GM13977 (cell line): ENCODE measurements at regions not wholly inside any gene's neighbourhood (a gene's known extent, or its start where the extent isn't known, plus 50 kb on each side); places are given as distances from the start of the nearest gene placed in this dataset.
"Not testable (repeated sequence)": the region's sequence is repeated elsewhere in the genome, so short reads cannot be mapped to it uniquely, and the experiment has no call there.

ENCODE experiments used
- DNase-seq: peaks from one replicate; pipeline ENCODE4 v3.0.0; 2012; ENCODE audit warnings: low spot score
- CTCF ChIP-seq: IDR thresholded peaks from 2 replicates; pipeline ENCODE4 v1.5.1; 2012; ENCODE audit warnings: mild to moderate bottlenecking, control low read depth; ENCODE audit not compliant: insufficient read depth; ENCODE audit errors: extremely low read depth, missing control alignments
- in situ Hi-C: fragments of 300-500 bp; cut with MboI; formaldehyde crosslinking; loops from one replicate; pipeline ENCODE4 v1.12.0; 2022; ENCODE audit warnings: low sequenced_read_pairs, low pct_unique_long_range_greater_than_20kb, mixed read lengths, inconsistent platforms; ENCODE audit not compliant: unreplicated experiment

GRCh38 chr7:8829100-8829499, 395.7 kb downstream of the NXPH1 start:
- in situ Hi-C loops = no loop called here
- no peak for DNase-seq
- no peak for TF ChIP-seq CTCF

GRCh38 chr7:8831376-8831775, 398.0 kb downstream of the NXPH1 start:
- in situ Hi-C loops = no loop called here
- no peak for DNase-seq
- TF ChIP-seq CTCF = no peak

GRCh38 chr7:8833355-8833754, 399.9 kb downstream of the NXPH1 start:
- in situ Hi-C loops = no loop called here
- no peak for DNase-seq
- no peak for TF ChIP-seq CTCF

- in situ Hi-C loops = no loop called here
- no peak for DNase-seq
- no peak for TF ChIP-seq CTCF
These were observed 407.8 kb downstream of the NXPH1 start for GRCh38 chr7:8841171-8841570.

GRCh38 chr7:8871716-8872115, 438.3 kb downstream of the NXPH1 start:
- in situ Hi-C loops = no loop called here

GRCh38 chr7:8881916-8882315, 448.5 kb downstream of the NXPH1 start:
- no peak for TF ChIP-seq CTCF
- DNase-seq = no peak
- in situ Hi-C loops = no loop called here

More at GRCh38 chr7:8871716-8872115, 438.3 kb downstream of the NXPH1 start:
- no peak for TF ChIP-seq CTCF
- DNase-seq = no peak

GRCh38 chr7:8885480-8886000, 452.1 kb downstream of the NXPH1 start:
- in situ Hi-C loops = no loop called here

GRCh38 chr7:8890346-8890745, 456.9 kb downstream of the NXPH1 start:
- DNase-seq, in situ Hi-C loops: not testable (repeated sequence)

More at GRCh38 chr7:8885480-8886000, 452.1 kb downstream of the NXPH1 start:
- no peak for DNase-seq
- no peak for TF ChIP-seq CTCF
